ENCODE measurements at regions not wholly inside any gene's neighbourhood (a gene's known extent, or its start where the extent isn't known, plus 50 kb on each side); places are given as distances from the start of the nearest gene placed in this dataset.
"Not testable (repeated sequence)": the region's sequence is repeated elsewhere in the genome, so short reads cannot be mapped to it uniquely, and the experiment has no call there.

DNA sequence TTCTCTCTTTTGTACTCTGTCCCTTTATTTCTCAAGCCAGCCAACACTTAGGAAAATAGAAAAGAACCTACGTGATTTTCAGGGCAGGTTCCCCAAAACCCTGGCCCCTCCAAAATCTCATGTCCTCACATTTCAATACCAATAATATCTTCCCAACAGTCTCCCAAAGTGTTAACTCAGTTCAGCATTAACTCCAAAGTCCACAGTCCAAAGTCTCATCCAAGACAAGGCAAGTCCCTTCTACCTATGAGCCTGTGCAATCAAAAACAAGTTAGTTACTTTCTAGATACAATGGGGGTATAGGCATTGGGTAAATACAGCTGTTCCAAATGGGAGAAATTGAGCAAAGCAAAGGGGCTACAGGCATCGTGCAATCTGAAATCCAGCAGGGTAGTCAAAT, 64.9 kb upstream of the ANO5 start:
- not testable (repeated sequence) for H3K4me3 ChIP-seq (ENCODE audit: low read depth in 1 of 2, low read length in 2 of 2); H3K36me3 ChIP-seq (ENCODE audit: control insufficient read depth in 1 of 2, insufficient read depth in 2 of 2, low read length in 2 of 2); H3K27me3 ChIP-seq (ENCODE audit: low read depth, low read length); H3K27ac ChIP-seq (ENCODE audit: low read length); H3K4me1 ChIP-seq (ENCODE audit: control insufficient read depth in 1 of 2, insufficient read depth in 2 of 2, low read length in 2 of 2)
- H3K9me3 ChIP-seq (ENCODE audit: control insufficient read depth in 1 of 2, low read length in 2 of 2): peaks cover 0 to 15% of the 10 kb centered on the region in 2 donors

DNA sequence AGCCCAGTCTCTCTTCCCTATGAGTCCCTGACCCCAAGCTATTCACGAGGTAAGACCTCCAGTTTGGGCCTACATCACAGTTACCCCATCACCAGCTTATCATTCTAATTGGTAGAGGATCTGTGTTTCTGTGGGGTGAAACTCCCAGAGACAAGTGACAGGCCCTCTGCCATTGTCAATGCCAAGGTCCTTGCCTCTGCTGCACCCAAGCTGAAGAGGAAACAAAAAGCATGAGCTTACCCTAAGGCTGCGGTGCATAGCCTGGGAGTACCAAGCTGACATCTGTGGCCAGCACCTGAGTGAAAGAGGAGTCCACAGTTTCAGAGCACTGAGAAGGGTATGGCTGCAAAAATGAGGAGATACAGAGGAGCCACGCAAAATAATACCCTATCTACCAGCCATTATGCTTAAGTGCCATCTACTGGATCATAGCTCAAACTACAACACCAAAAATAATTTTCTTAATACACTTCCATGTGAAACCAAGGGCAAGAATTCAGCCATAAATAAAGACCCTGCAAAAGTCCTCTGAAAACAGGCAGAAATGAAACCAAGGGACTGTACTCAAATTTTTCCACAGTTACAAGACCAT, 62.3 kb upstream of the ANO5 start:
- Histone ChIP-seq H3K27ac (ENCODE audit: low read length) (no peak overlapping the region), H3K4me3 (ENCODE audit: low read depth in 1 of 2, low read length in 2 of 2) (no peak overlapping the region), H3K9me3 (ENCODE audit: control insufficient read depth in 1 of 2, low read length in 2 of 2) (peaks cover 0 to 9% of the 10 kb centered on the region in 2 donors), H3K4me1 (ENCODE audit: control insufficient read depth in 1 of 2, insufficient read depth in 2 of 2, low read length in 2 of 2) (no peaks in the 10 kb centered on the region), H3K36me3 (ENCODE audit: control insufficient read depth in 1 of 2, insufficient read depth in 2 of 2, low read length in 2 of 2) (no peaks in the 10 kb centered on the region), H3K27me3 (ENCODE audit: low read depth, low read length) (no peaks in the 10 kb centered on the region)

DNA sequence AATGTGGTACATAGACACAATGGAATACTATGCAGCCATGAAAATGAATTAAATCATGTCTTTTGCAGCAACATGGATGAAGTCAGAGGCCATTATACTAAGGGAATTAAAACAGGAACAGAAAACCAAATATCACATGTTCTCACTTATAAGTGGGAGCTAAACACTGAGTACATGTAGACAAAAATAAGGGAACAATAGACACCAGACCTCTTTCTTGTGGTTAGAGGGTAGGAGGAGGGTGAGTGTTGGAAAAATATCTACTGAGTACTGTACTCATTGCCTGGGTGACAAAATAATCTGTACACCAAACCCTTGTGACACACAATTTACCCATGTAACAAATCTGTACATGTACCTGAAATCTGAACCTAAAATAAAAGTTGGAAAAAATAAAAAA, 59.1 kb upstream of the ANO5 start:
- no peak overlapping the region for H3K4me3 ChIP-seq (ENCODE audit: low read depth in 1 of 2, low read length in 2 of 2)
- no peaks in the 10 kb centered on the region for H3K4me1 ChIP-seq (ENCODE audit: control insufficient read depth in 1 of 2, insufficient read depth in 2 of 2, low read length in 2 of 2)
- H3K36me3 ChIP-seq (ENCODE audit: control insufficient read depth in 1 of 2, insufficient read depth in 2 of 2, low read length in 2 of 2): no peaks in the 10 kb centered on the region
- H3K27ac ChIP-seq (ENCODE audit: low read length): no peak overlapping the region
- no peaks in the 10 kb centered on the region for H3K9me3 ChIP-seq (ENCODE audit: control insufficient read depth in 1 of 2, low read length in 2 of 2)
- H3K27me3 ChIP-seq (ENCODE audit: low read depth, low read length): no peaks in the 10 kb centered on the region

DNA sequence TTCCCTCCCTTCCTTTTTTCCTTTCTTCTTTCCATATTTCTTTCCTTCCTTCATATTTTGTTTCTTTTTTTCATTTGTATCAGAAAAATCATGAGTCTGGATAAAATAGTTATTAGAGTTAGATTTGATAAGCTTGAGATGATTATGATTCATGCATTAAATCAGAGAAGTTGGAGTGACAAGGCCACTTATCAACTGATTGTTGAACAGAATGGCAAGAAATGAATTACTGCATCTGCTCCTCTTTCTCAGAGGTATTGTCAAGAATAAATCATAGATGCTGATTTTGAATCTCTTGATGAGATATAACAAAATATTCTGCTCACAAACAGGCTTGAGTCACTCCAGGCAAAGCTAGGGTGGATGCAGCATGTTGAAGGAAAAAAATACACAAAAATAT, 54.6 kb upstream of the ANO5 start:
- H3K27ac ChIP-seq (ENCODE audit: low read length): no peak overlapping the region
- no peaks in the 10 kb centered on the region for H3K36me3 ChIP-seq (ENCODE audit: control insufficient read depth in 1 of 2, insufficient read depth in 2 of 2, low read length in 2 of 2)
- H3K9me3 ChIP-seq (ENCODE audit: control insufficient read depth in 1 of 2, low read length in 2 of 2): no peaks in the 10 kb centered on the region

More for the DNA sequence above, 54.6 kb upstream of the ANO5 start:
- H3K4me3 ChIP-seq (ENCODE audit: low read depth in 1 of 2, low read length in 2 of 2): no peak overlapping the region
- H3K27me3 ChIP-seq (ENCODE audit: low read depth, low read length): no peaks in the 10 kb centered on the region
- H3K4me1 ChIP-seq (ENCODE audit: control insufficient read depth in 1 of 2, insufficient read depth in 2 of 2, low read length in 2 of 2): no peaks in the 10 kb centered on the region

Measured in muscle layer of duodenum (tissue), 2 donors.